MV-4-11 (cell line): ENCODE measurements at regions not wholly inside any gene's neighbourhood (a gene's known extent, or its start where the extent isn't known, plus 50 kb on each side); places are given as distances from the start of the nearest gene placed in this dataset.
A peak's percentile ranks its signal among the peaks of the same experiment; 100 is the strongest.

Experiments used
- DNase-seq: peaks from one replicate; lab custom pipeline; 2025; lab: John Stamatoyannopoulos, UW

- DNase-seq, result no peak
Measured at GRCh38 chr12:127883013-127883412, 384.0 kb upstream of the TMEM132C start.

DNA sequence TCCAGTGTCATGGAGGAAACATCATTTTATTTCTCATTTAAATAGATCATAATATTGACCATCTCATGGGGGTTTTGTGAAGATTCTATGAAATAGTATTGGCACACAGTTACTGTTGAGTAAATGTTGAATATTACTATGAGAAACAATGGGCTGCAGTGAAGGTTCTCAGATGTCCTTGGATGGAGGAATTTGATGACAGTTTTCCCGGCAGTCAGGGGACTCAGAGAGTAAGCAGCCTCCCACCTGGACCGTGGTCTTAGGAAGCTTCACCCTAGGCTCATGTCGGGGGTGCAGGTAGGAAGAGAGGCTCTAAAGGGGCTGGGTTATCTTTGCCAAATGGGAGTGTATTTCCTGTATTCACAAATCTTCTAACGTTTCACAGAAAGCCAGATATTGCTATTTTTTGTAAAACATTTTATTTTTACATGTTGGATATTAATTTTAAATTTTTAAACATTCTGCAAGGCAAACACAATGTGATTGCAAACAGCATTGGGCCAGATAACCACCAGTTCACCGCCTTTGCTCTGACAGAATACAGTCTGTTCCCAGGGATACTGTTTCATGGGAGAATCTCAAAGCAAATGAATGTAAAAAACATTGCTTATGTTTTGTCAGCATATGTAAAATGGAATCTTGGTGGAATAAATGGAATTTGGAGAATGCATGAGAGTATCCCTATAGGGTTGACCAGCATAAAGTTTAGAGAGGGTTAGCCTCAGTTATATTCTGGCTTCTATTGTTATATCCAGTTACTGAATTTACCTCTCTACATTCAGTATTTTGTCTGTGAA is 380.8 kb upstream of the TMEM132C start:
- DNase-seq, result no peak

GRCh38 chr12:127886827-127887226 is 380.1 kb upstream of the TMEM132C start:
- no peak for DNase-seq

- DNase-seq, result no peak
Measured at GRCh38 chr12:127888943-127889719, 377.8 kb upstream of the TMEM132C start.

DNA sequence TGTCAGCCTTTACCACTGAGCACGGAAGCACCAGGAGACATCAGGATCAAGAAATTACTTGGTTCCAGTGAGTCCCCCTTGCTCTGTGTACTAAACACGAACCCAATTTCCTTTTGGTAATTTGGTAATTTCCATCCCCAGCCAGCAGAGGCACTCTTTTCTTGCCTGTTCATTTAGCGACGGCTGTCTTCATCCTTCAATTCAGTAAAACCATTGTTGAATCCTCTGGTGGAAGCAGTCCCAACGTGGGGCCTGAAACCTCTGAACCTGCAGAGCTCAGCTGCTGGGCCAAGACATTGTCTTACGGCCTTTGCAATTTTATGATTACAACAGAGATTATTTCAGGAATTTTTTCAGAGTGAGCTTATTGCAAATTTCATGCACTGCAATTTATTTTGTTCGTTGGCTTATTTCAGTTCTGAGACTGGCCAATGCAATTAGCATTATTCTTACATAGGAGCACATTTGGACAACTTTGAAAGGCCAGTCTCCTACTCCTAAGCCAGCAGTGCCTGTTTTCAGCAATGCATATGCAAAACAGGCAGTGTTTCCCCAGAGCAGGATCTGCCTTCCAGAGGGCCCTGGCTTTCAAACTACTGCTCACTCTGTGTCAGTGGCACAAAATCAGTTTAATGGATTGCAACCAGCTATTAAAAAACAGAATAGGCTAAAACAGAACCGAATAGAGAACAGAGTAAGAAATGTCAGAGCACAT is 372.9 kb upstream of the TMEM132C start:
- DNase-seq, result peak; percentile 10

GRCh38 chr12:127896661-127897060 is 370.3 kb upstream of the TMEM132C start:
- no peak for DNase-seq

GRCh38 chr12:127898616-127899015 is 368.4 kb upstream of the TMEM132C start:
- no peak for DNase-seq

- peak; percentile 72 for DNase-seq
Measured at GRCh38 chr12:127899971-127900370, 367.0 kb upstream of the TMEM132C start.

- DNase-seq, result no peak
Measured at GRCh38 chr12:127900386-127900785, 366.6 kb upstream of the TMEM132C start.

DNA sequence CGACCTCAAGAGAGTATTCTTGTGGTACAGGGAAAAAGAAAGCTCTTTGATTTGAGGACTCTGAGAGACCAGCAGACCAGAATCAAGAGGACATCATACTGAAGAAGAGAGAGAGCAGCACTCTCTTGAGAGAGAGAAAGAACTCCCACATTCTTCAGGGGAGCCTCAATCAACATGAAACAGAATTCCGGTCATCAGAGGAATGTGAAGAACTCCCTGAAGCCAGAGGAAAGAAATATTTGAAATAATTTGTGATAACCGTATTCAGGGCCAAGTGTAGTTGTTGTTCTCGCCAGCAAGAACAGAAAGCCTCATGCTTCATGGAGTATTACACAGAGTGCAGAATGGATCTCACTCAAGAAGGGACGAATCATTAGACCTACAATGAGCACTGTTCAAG is 363.8 kb upstream of the TMEM132C start:
- no peak for DNase-seq

DNA sequence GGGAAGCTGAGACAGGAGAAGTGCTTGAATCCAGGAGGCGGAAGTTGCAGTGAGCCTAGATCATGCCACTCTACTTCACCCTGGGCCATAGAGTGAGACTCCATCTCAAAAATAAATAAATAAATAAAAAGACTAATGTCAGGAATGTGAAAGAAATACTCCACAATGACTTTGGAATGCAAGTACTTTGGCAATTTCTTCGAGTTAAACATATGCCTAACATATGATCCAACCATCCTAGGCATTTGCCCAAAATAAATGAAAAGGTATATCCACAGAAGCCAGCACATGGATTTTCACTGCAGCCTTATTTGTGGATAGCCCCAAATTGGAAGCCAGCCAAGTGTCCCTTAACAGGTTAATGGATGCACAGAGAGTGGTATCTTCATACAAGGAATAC is 357.9 kb upstream of the TMEM132C start:
- DNase-seq, result no peak

- DNase-seq, result no peak
Measured at GRCh38 chr12:127911291-127911690, 355.7 kb upstream of the TMEM132C start.

- no peak for DNase-seq
Measured at GRCh38 chr12:127912035-127912665, 354.8 kb upstream of the TMEM132C start.

- no peak for DNase-seq
Measured at GRCh38 chr12:127923501-127923900, 343.5 kb upstream of the TMEM132C start.

- DNase-seq, result peak; percentile 21
Measured at GRCh38 chr12:127925971-127926370, 341.0 kb upstream of the TMEM132C start.

DNA sequence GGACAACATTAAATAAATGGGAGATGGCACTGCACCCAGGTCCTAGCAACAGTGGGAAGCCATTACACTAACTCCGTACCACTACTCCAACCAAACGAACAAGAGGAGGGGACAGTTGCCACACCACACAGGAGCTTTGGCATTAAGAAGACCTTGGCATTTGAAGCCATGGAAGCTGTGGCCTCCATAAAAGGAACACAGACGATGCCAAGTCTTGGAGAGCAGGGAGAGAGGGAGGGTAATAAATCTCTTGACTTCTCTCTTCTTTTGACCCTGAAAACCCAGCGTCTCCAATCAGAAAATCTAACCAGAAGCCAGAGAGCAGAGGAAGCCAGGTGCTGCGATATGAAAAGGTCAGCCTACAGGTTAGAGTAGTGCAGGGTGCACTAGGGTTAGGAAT is 338.8 kb upstream of the TMEM132C start:
- no peak for DNase-seq

GRCh38 chr12:127928615-127929571 is 338.1 kb upstream of the TMEM132C start:
- peak; percentile 78 for DNase-seq

DNA sequence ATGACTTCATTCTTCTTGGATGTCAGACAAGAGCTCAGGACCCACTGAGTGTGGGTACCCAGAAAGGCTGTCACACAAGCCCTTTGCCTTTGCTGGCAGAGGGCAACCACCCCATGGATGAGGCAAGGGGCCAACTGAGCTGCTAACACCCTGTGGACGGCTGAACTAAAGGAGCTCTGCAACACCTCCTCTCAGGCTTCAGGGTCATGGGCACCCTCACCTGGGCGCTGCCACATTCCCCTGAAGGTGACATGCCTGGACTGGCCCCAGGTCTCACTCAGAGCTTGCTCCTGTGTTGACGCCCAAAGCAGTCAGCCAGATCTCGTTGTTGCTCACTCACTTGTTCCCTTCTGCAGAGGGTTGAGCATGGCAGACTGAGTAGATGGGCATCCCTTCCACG is 336.8 kb upstream of the TMEM132C start:
- no peak for DNase-seq

GRCh38 chr12:127934409-127934808 is 332.6 kb upstream of the TMEM132C start:
- no peak for DNase-seq

- DNase-seq, result no peak
Measured at GRCh38 chr12:127936463-127936862, 330.5 kb upstream of the TMEM132C start.

DNA sequence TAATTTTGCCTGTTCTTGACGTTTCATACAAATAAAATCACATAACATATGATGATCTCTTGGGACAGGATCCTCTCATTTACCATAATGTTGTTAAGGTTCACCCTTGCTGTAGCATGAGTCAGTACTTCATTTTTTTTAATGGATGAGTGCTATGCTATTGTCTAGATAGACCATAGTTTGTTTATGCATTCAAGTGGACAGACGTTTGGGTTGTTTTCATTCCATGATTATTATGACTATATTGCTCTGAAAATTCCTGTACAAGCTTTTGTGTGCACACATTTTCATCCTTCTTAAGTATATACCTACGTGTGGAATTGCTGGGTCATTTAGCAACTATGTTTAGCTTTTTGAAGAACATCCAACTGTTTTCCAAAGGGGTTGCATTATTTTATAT is 325.6 kb upstream of the TMEM132C start:
- DNase-seq, result no peak
